Neuronal stem cell (in vitro differentiated cells): ENCODE measurements at regions not wholly inside any gene's neighbourhood (a gene's known extent, or its start where the extent isn't known, plus 50 kb on each side); places are given as distances from the start of the nearest gene placed in this dataset.

ENCODE experiments used
- DNase-seq: peaks from one replicate; pipeline ENCODE4 v3.0.0-alpha.2; 2013; ENCODE audit warnings: low spot score
- H2AFZ ChIP-seq: one replicate; pipeline ENCODE4 v1.6.1; 2013; ENCODE audit warnings: mild to moderate bottlenecking, low read length, inconsistent platforms
- H2AK5ac ChIP-seq: 2 replicates; pipeline ENCODE4 v1.6.1; 2013; ENCODE audit warnings: low read depth, mild to moderate bottlenecking, inconsistent platforms, low read length, moderate library complexity, mixed read lengths
- H2BK120ac ChIP-seq: 2 replicates; pipeline ENCODE4 v1.6.1; 2013; ENCODE audit warnings: low read depth, mild to moderate bottlenecking, inconsistent platforms, low read length, moderate library complexity, mixed read lengths
- H2BK12ac ChIP-seq: one replicate; pipeline ENCODE4 v1.6.1; 2013; ENCODE audit warnings: low read length, inconsistent platforms
- H2BK15ac ChIP-seq: 2 replicates; pipeline ENCODE4 v1.6.1; 2013; ENCODE audit warnings: mild to moderate bottlenecking, low read length, inconsistent platforms, mixed read lengths
- H2BK5ac ChIP-seq: one replicate; pipeline ENCODE4 v1.6.1; 2013; ENCODE audit warnings: inconsistent platforms, mild to moderate bottlenecking, low read length, moderate library complexity
- H3K14ac ChIP-seq: one replicate; pipeline ENCODE4 v1.6.1; 2013; ENCODE audit warnings: low read length, inconsistent platforms
- H3K18ac ChIP-seq: 2 replicates; pipeline ENCODE4 v1.6.1; 2013; ENCODE audit warnings: low read length, inconsistent platforms
- H3K23ac ChIP-seq: 2 replicates; pipeline ENCODE4 v1.6.1; 2013; ENCODE audit warnings: low read depth, mild to moderate bottlenecking, mixed read lengths, low read length, inconsistent platforms; ENCODE audit not compliant: poor library complexity
- H3K27ac ChIP-seq: replicated peaks from 3 replicates; pipeline ENCODE4 v1.5.1; 2013; ENCODE audit warnings: low read length, inconsistent platforms
- H3K27me3 ChIP-seq, 3 experiments: 2 replicates each; pipeline ENCODE4 v1.6.1; 2013; ENCODE audit warnings: low read length in 3 of 3, mild to moderate bottlenecking in 2 of 3, inconsistent platforms in 1 of 3, low read depth in 1 of 3, mixed read lengths in 1 of 3, moderate library complexity in 1 of 3; ENCODE audit not compliant: control insufficient read depth in 3 of 3, insufficient read depth in 3 of 3
- H3K36me3 ChIP-seq, 2 donors: replicated peaks in 1 of 2; 2 replicates each; pipeline ENCODE4 v1.6.1; 2013; ENCODE audit warnings: low read length in 2 of 2; ENCODE audit not compliant: control insufficient read depth in 2 of 2, insufficient read depth in 2 of 2
- H3K4ac ChIP-seq: 2 replicates; pipeline ENCODE4 v1.6.1; 2013; ENCODE audit warnings: inconsistent platforms, mild to moderate bottlenecking, low read length, moderate library complexity
- H3K4me1 ChIP-seq, 2 donors: 1 replicate in 1 of 2; 2 replicates in 1 of 2; pipeline ENCODE4 v1.6.1; 2013; ENCODE audit warnings: low read length in 2 of 2, low read depth in 1 of 2; ENCODE audit not compliant: control insufficient read depth in 2 of 2, insufficient read depth in 1 of 2
- H3K4me2 ChIP-seq: one replicate; pipeline ENCODE4 v1.6.1; 2013; ENCODE audit warnings: mild to moderate bottlenecking, low read length, inconsistent platforms; ENCODE audit not compliant: insufficient read depth, poor library complexity, severe bottlenecking
- H3K4me3 ChIP-seq, 2 donors: 2 replicates each; pipeline ENCODE4 v1.5.1; 2013; ENCODE audit warnings: low read length in 2 of 2, mild to moderate bottlenecking in 2 of 2, inconsistent platforms in 1 of 2, moderate library complexity in 1 of 2
- H3K79me1 ChIP-seq: one replicate; pipeline ENCODE4 v1.6.1; 2013; ENCODE audit warnings: low read depth, mild to moderate bottlenecking, inconsistent platforms, low read length, moderate library complexity
- H3K9ac ChIP-seq: one replicate; pipeline ENCODE4 v1.6.1; 2013; ENCODE audit warnings: mild to moderate bottlenecking, low read depth, low read length, inconsistent platforms; ENCODE audit not compliant: poor library complexity
- H3K9me3 ChIP-seq, 2 donors: replicated peaks in 1 of 2; 2 replicates each; pipeline versions ENCODE3 to v1.6.1; 2013; ENCODE audit warnings: low read length in 2 of 2, mild to moderate bottlenecking in 2 of 2, inconsistent platforms in 1 of 2, low read depth in 1 of 2, mixed read lengths in 1 of 2, moderate library complexity in 1 of 2; ENCODE audit not compliant: control insufficient read depth in 2 of 2, insufficient read depth in 1 of 2
- H4K8ac ChIP-seq: one replicate; pipeline ENCODE4 v1.6.1; 2013; ENCODE audit warnings: low read depth, mild to moderate bottlenecking, inconsistent platforms, low read length, moderate library complexity
- H4K91ac ChIP-seq: one replicate; pipeline ENCODE4 v1.6.1; 2013; ENCODE audit warnings: low read length, low read depth, mild to moderate bottlenecking, inconsistent platforms; ENCODE audit not compliant: poor library complexity
- WGBS, 2 donors: extraction: QIAGEN DNeasy Blood & Tissue Kit; methylation state at CpG; one replicate each; pipeline ENCODE4 v1.1.7; 2013; ENCODE audit warnings: missing lambda C conversion rate in 2 of 2, mixed read lengths in 1 of 2; ENCODE audit not compliant: insufficient read length in 2 of 2, insufficient replicate concordance in 1 of 2; ENCODE audit errors: extremely low coverage in 2 of 2; 5-methylcytosine and 5-hydroxymethylcytosine counted together

- Histone ChIP-seq H3K27me3 (no peaks in the 10 kb centered on the region), H3K36me3 (no peaks in the 10 kb centered on the region), H2BK120ac (no peak overlapping the region), H3K9ac (no peak overlapping the region), H4K91ac (no peak overlapping the region), H3K18ac (no peak overlapping the region), H3K4me3 (no peak overlapping the region), H3K23ac (no peak overlapping the region), H2AFZ (no peak overlapping the region), H2AK5ac (no peak overlapping the region), H4K8ac (no peak overlapping the region), H3K27ac (no peak overlapping the region), H3K4ac (no peak overlapping the region), H3K4me2 (no peak overlapping the region), H3K79me1 (no peaks in the 10 kb centered on the region), H3K9me3 (no peaks in the 10 kb centered on the region), H3K4me1 (no peaks in the 10 kb centered on the region), H2BK12ac (no peak overlapping the region), H3K14ac (no peak overlapping the region), H2BK15ac (no peak overlapping the region), H2BK5ac (no peak overlapping the region)
- DNase-seq, result no peak
These were observed 100.8 kb upstream of the HGF start for GRCh38 chr7:81870608-81871007.

- no peak overlapping the region for H2AFZ ChIP-seq
- no peak overlapping the region for H3K23ac ChIP-seq
- H3K79me1 ChIP-seq, result no peaks in the 10 kb centered on the region
- H3K9ac ChIP-seq, result no peak overlapping the region
- H3K36me3 ChIP-seq, result no peaks in the 10 kb centered on the region
- H4K8ac ChIP-seq, result no peak overlapping the region
- H2BK12ac ChIP-seq, result no peak overlapping the region
- no peak overlapping the region for H2BK15ac ChIP-seq
- no peak overlapping the region for H2BK120ac ChIP-seq
- no peak overlapping the region for H3K4me2 ChIP-seq
- no peak overlapping the region for H3K27ac ChIP-seq
- no peak overlapping the region for H3K14ac ChIP-seq
- H3K9me3 ChIP-seq, result no peaks in the 10 kb centered on the region
- H3K4me3 ChIP-seq, result no peak overlapping the region
- H3K4ac ChIP-seq, result no peak overlapping the region
- DNase-seq, result no peak
- no CpG with 5 or more reads among the region's 2 CpGs for WGBS, 2 donors
- no peak overlapping the region for H4K91ac ChIP-seq
- H3K18ac ChIP-seq, result no peak overlapping the region
- H3K27me3 ChIP-seq, result no peaks in the 10 kb centered on the region
- H3K4me1 ChIP-seq, result no peaks in the 10 kb centered on the region
- H2BK5ac ChIP-seq, result no peak overlapping the region
- no peak overlapping the region for H2AK5ac ChIP-seq
These were observed 99.8 kb upstream of the HGF start for GRCh38 chr7:81869670-81870069.

- no peak overlapping the region for H2BK12ac ChIP-seq
- no peak for DNase-seq
- H2BK120ac ChIP-seq, result no peak overlapping the region
- no peak overlapping the region for H2AK5ac ChIP-seq
- no peak overlapping the region for H3K4me3 ChIP-seq
- no peak overlapping the region for H2AFZ ChIP-seq
- H3K18ac ChIP-seq, result no peak overlapping the region
- H3K79me1 ChIP-seq, result no peaks in the 10 kb centered on the region
- no peak overlapping the region for H3K14ac ChIP-seq
- no CpG with 5 or more reads among the region's 1 CpG for WGBS, 2 donors
- no peaks in the 10 kb centered on the region for H3K27me3 ChIP-seq
- H2BK15ac ChIP-seq, result no peak overlapping the region
- no peak overlapping the region for H3K4me2 ChIP-seq
- no peak overlapping the region for H3K23ac ChIP-seq
- H3K36me3 ChIP-seq, result no peaks in the 10 kb centered on the region
- H4K91ac ChIP-seq, result no peak overlapping the region
- H2BK5ac ChIP-seq, result no peak overlapping the region
- no peak overlapping the region for H3K4ac ChIP-seq
- H3K27ac ChIP-seq, result no peak overlapping the region
- H3K9ac ChIP-seq, result no peak overlapping the region
- H4K8ac ChIP-seq, result no peak overlapping the region
- no peaks in the 10 kb centered on the region for H3K4me1 ChIP-seq
- no peaks in the 10 kb centered on the region for H3K9me3 ChIP-seq
These were observed 95.9 kb upstream of the HGF start for GRCh38 chr7:81865754-81866153.

GRCh38 chr7:81859433-81859832 is 89.6 kb upstream of the HGF start:
- Histone ChIP-seq H3K27me3 (no peaks in the 10 kb centered on the region), H4K8ac (no peak overlapping the region), H3K27ac (no peak overlapping the region), H3K9me3 (no peaks in the 10 kb centered on the region), H2BK15ac (no peak overlapping the region), H3K4me2 (no peak overlapping the region), H3K4ac (no peak overlapping the region), H3K18ac (no peak overlapping the region), H3K4me3 (no peak overlapping the region), H2BK120ac (no peak overlapping the region), H3K79me1 (no peaks in the 10 kb centered on the region), H2BK5ac (no peak overlapping the region), H4K91ac (no peak overlapping the region), H3K4me1 (no peaks in the 10 kb centered on the region), H3K14ac (no peak overlapping the region), H3K23ac (no peak overlapping the region), H3K36me3 (no peaks in the 10 kb centered on the region), H2AK5ac (no peak overlapping the region), H2BK12ac (no peak overlapping the region), H3K9ac (no peak overlapping the region), H2AFZ (peak overlapping the region; percentile 50)
- no CpG with 5 or more reads among the region's 4 CpGs for WGBS, 2 donors
- no peak for DNase-seq
